Stomach (tissue), 4 donors: ENCODE measurements at regions not wholly inside any gene's neighbourhood (a gene's known extent, or its start where the extent isn't known, plus 50 kb on each side); places are given as distances from the start of the nearest gene placed in this dataset.

Experiments
- POLR2A ChIP-seq, 4 donors: fragments of 450-650 bp; IDR thresholded peaks; one replicate each; pipeline ENCODE4 v1.6.1; 2016; ENCODE audit warnings: antibody characterized with exemption in 4 of 4, control low read depth in 2 of 4, mild to moderate bottlenecking in 1 of 4, moderate library complexity in 1 of 4
- POLR2AphosphoS5 ChIP-seq, 3 donors: sonication (generic); formaldehyde crosslinking; IDR thresholded peaks; one replicate each; pipeline ENCODE4 v1.6.1; 2016; ENCODE audit warnings: antibody characterized with exemption in 3 of 3
- TF ChIP-seq, protein P1 (sequence below), 7 experiments: fragments of 450-650 bp in 4 of 7; fragments of 200-600 bp in 3 of 7; sonication (generic) in 3 of 7; IDR thresholded peaks; one replicate each; pipeline ENCODE4 v1.5.1; 2016 to 2019; ENCODE audit warnings: antibody characterized with exemption in 7 of 7, control low read depth in 2 of 7, mild to moderate bottlenecking in 1 of 7

- TF ChIP-seq POLR2AphosphoS5 (IDR thresholded peaks at IDR 0.05) (no peak), POLR2A (IDR thresholded peaks at IDR 0.05) (no peak)
- TF ChIP-seq, protein P1, sequence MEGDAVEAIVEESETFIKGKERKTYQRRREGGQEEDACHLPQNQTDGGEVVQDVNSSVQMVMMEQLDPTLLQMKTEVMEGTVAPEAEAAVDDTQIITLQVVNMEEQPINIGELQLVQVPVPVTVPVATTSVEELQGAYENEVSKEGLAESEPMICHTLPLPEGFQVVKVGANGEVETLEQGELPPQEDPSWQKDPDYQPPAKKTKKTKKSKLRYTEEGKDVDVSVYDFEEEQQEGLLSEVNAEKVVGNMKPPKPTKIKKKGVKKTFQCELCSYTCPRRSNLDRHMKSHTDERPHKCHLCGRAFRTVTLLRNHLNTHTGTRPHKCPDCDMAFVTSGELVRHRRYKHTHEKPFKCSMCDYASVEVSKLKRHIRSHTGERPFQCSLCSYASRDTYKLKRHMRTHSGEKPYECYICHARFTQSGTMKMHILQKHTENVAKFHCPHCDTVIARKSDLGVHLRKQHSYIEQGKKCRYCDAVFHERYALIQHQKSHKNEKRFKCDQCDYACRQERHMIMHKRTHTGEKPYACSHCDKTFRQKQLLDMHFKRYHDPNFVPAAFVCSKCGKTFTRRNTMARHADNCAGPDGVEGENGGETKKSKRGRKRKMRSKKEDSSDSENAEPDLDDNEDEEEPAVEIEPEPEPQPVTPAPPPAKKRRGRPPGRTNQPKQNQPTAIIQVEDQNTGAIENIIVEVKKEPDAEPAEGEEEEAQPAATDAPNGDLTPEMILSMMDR (IDR thresholded peaks at IDR 0.05) = no peak
Observed at GRCh38 chr12:17016116-17016864, 410.3 kb upstream of the LMO3 start.
